ENCODE measurements at regions not wholly inside any gene's neighbourhood (a gene's known extent, or its start where the extent isn't known, plus 50 kb on each side); places are given as distances from the start of the nearest gene placed in this dataset.
"Not testable (repeated sequence)": the region's sequence is repeated elsewhere in the genome, so short reads cannot be mapped to it uniquely, and the experiment has no call there.

DNA sequence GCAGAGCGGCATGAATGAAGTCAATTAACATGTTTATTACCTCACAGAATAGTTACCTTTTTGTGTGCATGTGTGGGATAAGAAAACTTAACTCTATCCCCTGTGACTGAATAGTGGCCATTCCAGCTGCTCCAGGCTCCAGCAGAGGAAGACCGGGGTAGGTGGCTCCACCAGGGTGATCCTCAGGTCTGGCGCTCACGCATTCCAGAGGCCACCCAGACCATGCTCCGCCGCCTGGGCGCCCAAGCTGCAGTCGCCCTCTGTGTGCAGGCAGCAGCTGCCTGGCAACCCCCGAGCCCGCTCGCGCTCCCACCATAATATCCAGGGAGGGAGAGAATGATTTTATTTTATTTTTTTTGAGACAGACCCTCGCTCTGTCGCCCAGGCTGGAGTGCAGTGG lies 1474.5 kb upstream of the TPTE start:
- no CpG with 5 or more reads among the region's 14 CpGs for WGBS, 2 experiments (ENCODE audit: extremely low coverage in 2 of 2, insufficient read length in 1 of 2)
- H3K9ac ChIP-seq (ENCODE audit: low read depth, low read length); H3K4ac ChIP-seq (ENCODE audit: low read depth, low read length); H3K56ac ChIP-seq (ENCODE audit: extremely low read depth, insufficient read depth, low read length); H2BK5ac ChIP-seq (ENCODE audit: low read depth, low read length, poor library complexity, severe bottlenecking); H3K4me2 ChIP-seq (ENCODE audit: low read depth, low read length); H3K4me3 ChIP-seq (ENCODE audit: insufficient read depth, low read depth, low read length); H4K5ac ChIP-seq (ENCODE audit: low read depth, low read length); H3K4me1 ChIP-seq (ENCODE audit: control insufficient read depth, insufficient read depth, low read length); H3K14ac ChIP-seq (replicated peaks; ENCODE audit: low read depth, low read length); intact Hi-C loops (cut with micrococcal nuclease); H3K36me3 ChIP-seq (ENCODE audit: control insufficient read depth, insufficient read depth, low read length); BruUV-seq (replicated peaks); H4K91ac ChIP-seq (ENCODE audit: insufficient read depth, low read depth, low read length); H3K23ac ChIP-seq (ENCODE audit: low read depth, low read length); DNase-seq; H3K27me3 ChIP-seq (ENCODE audit: control insufficient read depth, insufficient read depth, low read length); H3K9me3 ChIP-seq (ENCODE audit: control insufficient read depth, insufficient read depth, low read length); H2BK20ac ChIP-seq (ENCODE audit: low read depth, low read length); H4K20me1 ChIP-seq (ENCODE audit: insufficient read depth, low read length); H3K18ac ChIP-seq (ENCODE audit: low read depth, low read length); H3K79me1 ChIP-seq (ENCODE audit: low read depth in 1 of 2, low read length in 2 of 2); H2BK15ac ChIP-seq (ENCODE audit: low read depth, low read length); POLR2A ChIA-PET (ENCODE audit: unreplicated experiment); in situ Hi-C loops (cut with MboI; ENCODE audit: low sequenced_read_pairs); CTCF ChIA-PET; H2AFZ ChIP-seq (replicated peaks; ENCODE audit: low read length, poor library complexity); ATAC-seq (ENCODE audit: low read depth); H4K8ac ChIP-seq (ENCODE audit: low read depth in 2 of 2, low read length in 2 of 2); H3K27ac ChIP-seq (ENCODE audit: insufficient read depth, low read length); H2BK120ac ChIP-seq (ENCODE audit: low read depth, low read length); H3K9me1 ChIP-seq (ENCODE audit: insufficient read depth, low read length); H2AK5ac ChIP-seq (ENCODE audit: low read depth, low read length); dilution Hi-C loops (cut with HindIII; ENCODE audit: low sequenced_read_pairs, unreplicated experiment); H2AK9ac ChIP-seq (replicated peaks; ENCODE audit: low read depth, low read length, poor library complexity): not testable (repeated sequence)

DNA sequence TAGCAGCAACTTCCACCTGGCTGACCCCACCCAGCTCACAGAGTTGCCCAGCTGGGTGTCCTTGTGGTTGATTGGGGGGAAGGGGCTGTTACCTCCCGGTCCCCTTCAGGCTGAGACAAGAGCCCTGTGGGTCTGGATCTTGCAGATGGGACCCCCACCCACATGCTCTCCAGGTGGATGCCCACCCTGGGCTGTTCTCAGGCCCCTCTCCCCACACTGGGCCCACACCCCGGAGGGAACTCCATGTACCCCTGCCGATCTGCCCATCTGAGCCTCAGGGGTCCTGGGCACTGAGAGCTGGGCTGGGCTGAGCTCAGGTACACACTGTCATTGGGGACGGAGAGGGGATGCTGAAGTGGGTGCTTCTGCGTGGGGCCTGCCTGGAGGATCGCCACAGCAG lies 1453.9 kb upstream of the TPTE start:
- H4K20me1 ChIP-seq (ENCODE audit: insufficient read depth, low read length); H3K36me3 ChIP-seq (ENCODE audit: control insufficient read depth, insufficient read depth, low read length); POLR2A ChIA-PET (ENCODE audit: unreplicated experiment); intact Hi-C loops (cut with micrococcal nuclease); BruUV-seq (replicated peaks); H3K4me3 ChIP-seq (ENCODE audit: insufficient read depth, low read depth, low read length); H3K27me3 ChIP-seq (ENCODE audit: control insufficient read depth, insufficient read depth, low read length); H3K9me3 ChIP-seq (ENCODE audit: control insufficient read depth, insufficient read depth, low read length); H4K8ac ChIP-seq (ENCODE audit: low read depth in 2 of 2, low read length in 2 of 2); DNase-seq; dilution Hi-C loops (cut with HindIII; ENCODE audit: low sequenced_read_pairs, unreplicated experiment); H4K91ac ChIP-seq (ENCODE audit: insufficient read depth, low read depth, low read length); H3K9ac ChIP-seq (ENCODE audit: low read depth, low read length); H2BK15ac ChIP-seq (ENCODE audit: low read depth, low read length); H2AK5ac ChIP-seq (ENCODE audit: low read depth, low read length); H3K56ac ChIP-seq (ENCODE audit: extremely low read depth, insufficient read depth, low read length); H3K18ac ChIP-seq (ENCODE audit: low read depth, low read length); H3K14ac ChIP-seq (replicated peaks; ENCODE audit: low read depth, low read length); H3K79me1 ChIP-seq (ENCODE audit: low read depth in 1 of 2, low read length in 2 of 2); H3K4me2 ChIP-seq (ENCODE audit: low read depth, low read length); CTCF ChIA-PET; H2AK9ac ChIP-seq (replicated peaks; ENCODE audit: low read depth, low read length, poor library complexity); H2BK20ac ChIP-seq (ENCODE audit: low read depth, low read length); H3K23ac ChIP-seq (ENCODE audit: low read depth, low read length); H3K27ac ChIP-seq (ENCODE audit: insufficient read depth, low read length); H3K4me1 ChIP-seq (ENCODE audit: control insufficient read depth, insufficient read depth, low read length); H2BK5ac ChIP-seq (ENCODE audit: low read depth, low read length, poor library complexity, severe bottlenecking); H2AFZ ChIP-seq (replicated peaks; ENCODE audit: low read length, poor library complexity); H2BK120ac ChIP-seq (ENCODE audit: low read depth, low read length); H3K4ac ChIP-seq (ENCODE audit: low read depth, low read length); ATAC-seq (ENCODE audit: low read depth); H3K9me1 ChIP-seq (ENCODE audit: insufficient read depth, low read length); in situ Hi-C loops (cut with MboI; ENCODE audit: low sequenced_read_pairs); H4K5ac ChIP-seq (ENCODE audit: low read depth, low read length): not testable (repeated sequence)
- no CpG with 5 or more reads among the region's 6 CpGs for WGBS, 2 experiments (ENCODE audit: extremely low coverage in 2 of 2, insufficient read length in 1 of 2)
